Gastroesophageal sphincter (tissue), 4 donors: ENCODE measurements at regions not wholly inside any gene's neighbourhood (a gene's known extent, or its start where the extent isn't known, plus 50 kb on each side); places are given as distances from the start of the nearest gene placed in this dataset.

Source experiments
- ATAC-seq: fragments of 150-250 bp; one replicate; pipeline ENCODE4 v1.9.1; 2016; ENCODE audit warnings: mild to moderate bottlenecking, moderate library complexity
- H3K27ac ChIP-seq, 4 donors: fragments of 200-600 bp; sonication (generic) in 3 of 4; 1 replicate in 3 of 4; 2 replicates in 1 of 4; pipeline ENCODE4 v1.5.1; 2016 to 2019
- H3K27me3 ChIP-seq: fragments of 200-600 bp; sonication (generic); one replicate; pipeline ENCODE4 v1.5.1; 2019
- H3K36me3 ChIP-seq, 2 donors: fragments of 200-600 bp; sonication (generic); one replicate each; pipeline ENCODE4 v1.5.1; 2019; ENCODE audit warnings: control low read depth in 1 of 2
- H3K4me1 ChIP-seq, 3 donors: fragments of 200-600 bp; sonication (generic); 1 replicate in 2 of 3; 2 replicates in 1 of 3; pipeline ENCODE4 v1.5.1; 2016 to 2019; ENCODE audit warnings: control low read depth in 2 of 3
- H3K4me3 ChIP-seq, 2 donors: fragments of 200-600 bp; sonication (generic); one replicate each; pipeline ENCODE4 v1.5.1; 2019; ENCODE audit warnings: mild to moderate bottlenecking in 1 of 2, moderate library complexity in 1 of 2
- H3K9me3 ChIP-seq, 3 donors: fragments of 200-600 bp; sonication (generic); one replicate each; pipeline ENCODE4 v1.5.1; 2017 to 2019; ENCODE audit warnings: control low read depth in 2 of 3
- EP300 ChIP-seq: sonication (generic); formaldehyde crosslinking; IDR thresholded peaks from one replicate; pipeline ENCODE4 v1.6.1; 2017; ENCODE audit warnings: antibody characterized with exemption, mild to moderate bottlenecking
- POLR2A ChIP-seq, 2 donors: fragments of 450-650 bp; IDR thresholded peaks; one replicate each; pipeline ENCODE4 v1.6.1; 2017; ENCODE audit warnings: antibody characterized with exemption in 2 of 2, mild to moderate bottlenecking in 2 of 2, moderate library complexity in 1 of 2
- POLR2AphosphoS5 ChIP-seq: sonication (generic); formaldehyde crosslinking; IDR thresholded peaks from one replicate; pipeline ENCODE4 v1.6.1; 2017; ENCODE audit warnings: antibody characterized with exemption
- WGBS, 2 donors: methylation state at CpG; one replicate each; pipeline ENCODE4 v1.1.5; 2018; ENCODE audit warnings: low coverage in 1 of 2; 5-methylcytosine and 5-hydroxymethylcytosine counted together
- TF ChIP-seq, protein P1 (sequence below), 4 experiments: fragments of 200-600 bp in 2 of 4; fragments of 450-650 bp in 2 of 4; sonication (generic) in 1 of 4; IDR thresholded peaks; one replicate each; pipeline ENCODE4 v1.5.1; 2017 to 2019; ENCODE audit warnings: antibody characterized with exemption in 4 of 4, mild to moderate bottlenecking in 2 of 4, moderate library complexity in 2 of 4

DNA sequence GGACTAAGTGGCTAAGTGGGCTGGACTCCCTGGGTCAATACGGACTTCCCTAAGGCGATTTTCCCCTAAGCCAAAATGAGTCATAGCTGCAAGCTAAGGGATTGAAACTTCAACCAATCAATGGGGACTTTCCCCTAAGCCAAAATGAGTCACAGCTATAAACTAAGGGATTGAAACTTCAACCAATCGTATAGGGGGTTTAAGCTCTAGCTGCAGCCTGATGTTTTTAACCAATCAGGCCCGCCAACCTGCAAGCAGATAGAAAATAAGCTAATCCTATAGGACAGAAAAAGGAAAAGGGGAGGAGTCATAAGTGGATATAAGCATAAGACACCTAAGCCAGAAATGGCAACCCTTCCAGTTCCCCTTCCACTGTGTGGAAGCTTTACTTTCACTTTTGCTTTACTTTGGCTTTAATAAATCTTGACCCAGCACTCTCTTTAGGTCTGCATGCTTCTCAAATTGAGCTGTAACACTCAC, 655.0 kb upstream of the HS3ST5 start:
- no peak overlapping the region for H3K27ac ChIP-seq

DNA sequence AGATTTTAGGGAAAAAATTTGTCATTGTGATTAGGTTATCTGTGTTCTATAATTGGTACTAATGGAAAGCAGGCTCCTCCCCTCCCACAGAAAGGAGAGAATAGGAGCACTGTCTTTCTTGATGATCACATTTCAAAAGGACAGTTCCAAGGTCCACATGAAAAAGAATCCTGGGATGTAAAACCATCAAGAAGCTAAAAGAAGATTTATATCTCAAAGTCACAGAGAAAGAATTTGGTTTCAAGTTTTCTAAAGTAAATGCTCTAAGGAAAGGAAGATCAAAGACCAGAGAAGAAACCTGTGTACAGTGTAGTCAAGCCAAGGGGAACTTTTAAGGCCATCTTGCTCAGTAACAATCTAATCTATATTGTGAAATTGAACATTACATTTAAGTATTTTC, 652.7 kb upstream of the HS3ST5 start:
- Histone ChIP-seq H3K4me1 (no peaks in the 10 kb centered on the region), H3K4me3 (no peak overlapping the region), H3K9me3 (no peaks in the 10 kb centered on the region), H3K36me3 (no peaks in the 10 kb centered on the region), H3K27me3 (no peaks in the 10 kb centered on the region), H3K27ac (no peak overlapping the region)
- ATAC-seq, result no peak
- TF ChIP-seq EP300 (no peak), POLR2A (IDR thresholded peaks at IDR 0.05) (no peak), POLR2AphosphoS5 (no peak)
- TF ChIP-seq, protein P1, sequence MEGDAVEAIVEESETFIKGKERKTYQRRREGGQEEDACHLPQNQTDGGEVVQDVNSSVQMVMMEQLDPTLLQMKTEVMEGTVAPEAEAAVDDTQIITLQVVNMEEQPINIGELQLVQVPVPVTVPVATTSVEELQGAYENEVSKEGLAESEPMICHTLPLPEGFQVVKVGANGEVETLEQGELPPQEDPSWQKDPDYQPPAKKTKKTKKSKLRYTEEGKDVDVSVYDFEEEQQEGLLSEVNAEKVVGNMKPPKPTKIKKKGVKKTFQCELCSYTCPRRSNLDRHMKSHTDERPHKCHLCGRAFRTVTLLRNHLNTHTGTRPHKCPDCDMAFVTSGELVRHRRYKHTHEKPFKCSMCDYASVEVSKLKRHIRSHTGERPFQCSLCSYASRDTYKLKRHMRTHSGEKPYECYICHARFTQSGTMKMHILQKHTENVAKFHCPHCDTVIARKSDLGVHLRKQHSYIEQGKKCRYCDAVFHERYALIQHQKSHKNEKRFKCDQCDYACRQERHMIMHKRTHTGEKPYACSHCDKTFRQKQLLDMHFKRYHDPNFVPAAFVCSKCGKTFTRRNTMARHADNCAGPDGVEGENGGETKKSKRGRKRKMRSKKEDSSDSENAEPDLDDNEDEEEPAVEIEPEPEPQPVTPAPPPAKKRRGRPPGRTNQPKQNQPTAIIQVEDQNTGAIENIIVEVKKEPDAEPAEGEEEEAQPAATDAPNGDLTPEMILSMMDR (IDR thresholded peaks at IDR 0.05), result no peak

More for the DNA sequence above, 655.0 kb upstream of the HS3ST5 start:
- H3K4me3 ChIP-seq, result no peak overlapping the region
- no peaks in the 10 kb centered on the region for H3K9me3 ChIP-seq
- TF ChIP-seq EP300, result no peak
- TF ChIP-seq, protein P1 (IDR thresholded peaks at IDR 0.05), result no peak
- TF ChIP-seq POLR2AphosphoS5, result no peak
- no peak for TF ChIP-seq POLR2A (IDR thresholded peaks at IDR 0.05)
- no peaks in the 10 kb centered on the region for H3K27me3 ChIP-seq
- 79 to 85% methylated on average over 4 of the region's 4 CpGs for WGBS, 2 donors
- H3K4me1 ChIP-seq, result no peaks in the 10 kb centered on the region
- ATAC-seq, result no peak
- H3K36me3 ChIP-seq, result no peaks in the 10 kb centered on the region

DNA sequence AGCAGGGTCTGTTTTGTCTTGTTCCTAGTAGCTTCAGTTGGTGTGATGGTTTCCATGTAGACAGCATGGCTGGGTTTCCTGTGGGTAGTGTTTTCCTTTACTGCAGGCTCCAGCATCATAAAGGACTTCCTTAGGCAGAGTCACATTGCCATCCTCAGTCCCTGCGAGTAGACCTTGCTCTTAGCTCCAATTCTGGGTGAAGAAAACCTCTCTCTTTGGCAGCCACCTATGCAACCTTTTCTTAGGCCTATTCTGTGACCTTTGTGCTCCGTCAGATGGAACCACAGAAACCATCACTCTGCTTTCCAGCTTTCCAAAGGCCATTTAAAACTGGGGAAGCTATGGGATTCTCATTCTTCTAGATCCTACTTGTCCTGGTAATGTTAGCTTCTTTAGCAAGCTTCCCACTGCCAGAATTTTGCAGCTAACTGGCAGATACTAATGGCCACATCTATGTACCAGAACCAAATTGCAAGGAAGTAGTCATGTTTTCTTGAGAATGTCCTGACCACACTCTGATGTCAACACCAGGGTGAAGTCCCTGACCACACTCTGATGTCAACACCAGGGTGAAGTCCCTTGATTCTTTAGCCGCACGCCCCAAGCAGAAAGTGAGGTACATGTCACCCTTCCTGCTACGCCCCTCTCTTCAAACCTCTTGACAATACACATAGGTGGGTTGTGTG, 646.6 kb upstream of the HS3ST5 start:
- WGBS, 2 donors, result 88 to 94% methylated on average over 5 of the region's 5 CpGs
- no peak for TF ChIP-seq EP300
- TF ChIP-seq, protein P1 (IDR thresholded peaks at IDR 0.05), result no peak
- TF ChIP-seq POLR2AphosphoS5, result no peak
- H3K27ac ChIP-seq, result no peak overlapping the region
- H3K4me1 ChIP-seq, result no peaks in the 10 kb centered on the region
- no peaks in the 10 kb centered on the region for H3K9me3 ChIP-seq
- no peak overlapping the region for H3K4me3 ChIP-seq
- no peaks in the 10 kb centered on the region for H3K27me3 ChIP-seq
- ATAC-seq, result no peak
- H3K36me3 ChIP-seq, result no peaks in the 10 kb centered on the region

DNA sequence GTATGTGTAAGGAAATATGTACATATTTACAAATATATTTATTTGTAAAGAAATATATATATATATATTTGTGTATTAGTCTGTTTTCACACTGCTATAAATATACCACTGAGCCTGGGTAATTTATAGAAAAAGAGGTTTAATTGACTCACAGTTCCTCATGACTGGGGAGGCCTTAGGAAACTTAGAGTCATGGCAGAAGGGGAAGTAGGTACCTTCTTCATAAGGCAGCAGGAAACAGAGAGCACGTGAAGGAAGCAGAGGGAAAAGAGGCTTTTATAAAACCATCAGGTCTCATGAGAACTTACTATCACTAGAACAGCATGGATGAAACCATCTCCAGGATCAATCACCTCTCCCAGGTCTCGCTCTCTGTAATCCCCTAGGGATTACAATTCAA, 644.5 kb upstream of the HS3ST5 start:
- no peaks in the 10 kb centered on the region for H3K36me3 ChIP-seq
- H3K27me3 ChIP-seq, result no peaks in the 10 kb centered on the region
- TF ChIP-seq, protein P1 (IDR thresholded peaks at IDR 0.05), result no peak
- TF ChIP-seq POLR2AphosphoS5, result no peak
- TF ChIP-seq POLR2A (IDR thresholded peaks at IDR 0.05), result no peak
- TF ChIP-seq EP300, result no peak
- 80 to 87% methylated on average over 1 to 2 of the region's 2 CpGs for WGBS, 2 donors
- no peaks in the 10 kb centered on the region for H3K9me3 ChIP-seq
- ATAC-seq, result no peak
- H3K4me3 ChIP-seq, result no peak overlapping the region
- no peak overlapping the region for H3K27ac ChIP-seq
- H3K4me1 ChIP-seq, result no peaks in the 10 kb centered on the region

DNA sequence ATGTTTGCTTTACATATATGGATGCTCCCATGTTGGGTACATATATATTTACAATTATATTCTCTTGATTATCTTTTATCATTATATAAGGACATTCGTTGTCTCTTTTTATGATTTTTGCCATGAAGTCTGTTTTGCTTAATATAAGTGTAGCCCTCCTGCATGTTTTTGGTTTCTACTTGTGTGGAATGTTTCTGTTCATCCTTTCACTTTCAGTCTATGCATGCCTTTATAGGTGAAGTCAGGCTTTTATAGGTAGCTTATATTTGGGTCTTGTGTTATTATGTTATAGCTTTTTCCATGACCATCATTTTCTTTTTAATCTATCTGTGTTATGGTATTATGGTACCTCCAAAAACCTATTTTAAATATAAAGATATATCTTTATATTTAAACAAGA, 612.5 kb upstream of the HS3ST5 start:
- H3K4me3 ChIP-seq, result no peak overlapping the region
- 67% methylated on average over 1 of the region's 1 CpG; no CpG with 5 or more reads in 1 of the 2 donors for WGBS, 2 donors
- TF ChIP-seq EP300, result no peak
- TF ChIP-seq, protein P1 (IDR thresholded peaks at IDR 0.05), result no peak
- TF ChIP-seq POLR2AphosphoS5, result no peak
- no peak for TF ChIP-seq POLR2A (IDR thresholded peaks at IDR 0.05)
- ATAC-seq, result no peak
- no peaks in the 10 kb centered on the region for H3K4me1 ChIP-seq
- H3K27ac ChIP-seq, result no peak overlapping the region
- H3K36me3 ChIP-seq, result no peaks in the 10 kb centered on the region
- no peaks in the 10 kb centered on the region for H3K9me3 ChIP-seq
- H3K27me3 ChIP-seq, result no peaks in the 10 kb centered on the region
